SH-SY5Y (cell line): ENCODE measurements at regions not wholly inside any gene's neighbourhood (a gene's known extent, or its start where the extent isn't known, plus 50 kb on each side); places are given as distances from the start of the nearest gene placed in this dataset.

Experiments
- GATA2 ChIP-seq: IDR thresholded peaks from 2 replicates; pipeline ENCODE4 v1.6.1; 2011; ENCODE audit warnings: mild to moderate bottlenecking, low read depth, low read length
- GATA3 ChIP-seq: IDR thresholded peaks from 2 replicates; pipeline ENCODE4 v1.6.1; 2011; ENCODE audit warnings: low read depth, mild to moderate bottlenecking, low read length, moderate library complexity

DNA sequence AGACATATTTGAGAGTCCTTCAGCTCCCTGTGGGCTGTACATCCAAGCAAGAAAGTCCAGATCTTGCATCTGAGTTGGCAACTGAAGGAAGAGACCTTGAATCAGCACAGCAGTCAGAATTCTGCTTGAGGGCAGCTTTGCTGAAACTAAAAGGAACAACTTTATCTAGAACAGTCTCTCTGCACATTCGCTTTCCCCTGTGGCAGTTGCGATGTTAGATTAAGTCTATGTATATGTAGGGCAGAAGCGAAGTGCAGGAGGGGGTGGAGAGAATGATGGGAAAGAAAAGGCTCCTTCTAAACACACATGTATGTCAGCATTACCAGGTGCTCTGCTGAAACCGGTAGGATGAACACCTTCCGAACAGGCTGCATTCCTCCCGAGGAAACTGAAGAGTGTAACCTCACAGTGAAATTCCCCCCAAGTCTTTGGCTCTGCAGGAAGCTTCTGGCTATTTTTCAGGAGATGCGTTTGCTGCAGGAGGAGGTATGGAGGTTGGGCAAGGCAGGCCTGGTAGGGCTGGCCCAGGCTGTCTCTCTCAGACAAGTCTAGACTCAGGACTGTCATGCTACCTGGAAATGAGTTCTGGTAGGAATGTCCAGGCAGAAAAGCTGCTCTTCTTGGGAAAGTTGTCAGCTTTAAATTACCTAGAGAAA lies 70.0 kb upstream of the ATL2 start:
- TF ChIP-seq GATA2: no peak
- no peak for TF ChIP-seq GATA3
